ENCODE measurements at regions not wholly inside any gene's neighbourhood (a gene's known extent, or its start where the extent isn't known, plus 50 kb on each side); places are given as distances from the start of the nearest gene placed in this dataset.

DNA sequence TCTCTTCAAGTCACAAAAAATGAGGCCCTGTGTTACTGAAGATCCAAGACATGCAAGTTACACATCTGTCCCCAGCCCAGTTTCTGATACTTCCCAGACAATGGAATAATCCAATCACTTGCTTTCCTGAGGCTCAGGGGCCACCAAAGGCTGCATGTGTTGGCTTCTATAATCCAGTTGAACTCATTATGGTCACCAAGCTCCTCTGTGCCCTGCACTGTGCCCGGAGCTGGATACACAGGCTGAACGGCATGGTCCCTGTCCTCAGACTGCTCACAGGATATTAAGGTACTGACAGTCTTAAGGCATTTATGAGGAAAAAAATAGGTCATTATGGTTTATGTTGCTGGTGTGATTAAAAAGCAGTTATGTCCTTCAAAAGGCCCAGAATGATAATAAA, 117.0 kb upstream of the SYT6 start:
- no peak overlapping the region for H3K27ac ChIP-seq
- no peaks in the 10 kb centered on the region for H3K4me1 ChIP-seq (replicated peaks)
- TF ChIP-seq, protein P1, sequence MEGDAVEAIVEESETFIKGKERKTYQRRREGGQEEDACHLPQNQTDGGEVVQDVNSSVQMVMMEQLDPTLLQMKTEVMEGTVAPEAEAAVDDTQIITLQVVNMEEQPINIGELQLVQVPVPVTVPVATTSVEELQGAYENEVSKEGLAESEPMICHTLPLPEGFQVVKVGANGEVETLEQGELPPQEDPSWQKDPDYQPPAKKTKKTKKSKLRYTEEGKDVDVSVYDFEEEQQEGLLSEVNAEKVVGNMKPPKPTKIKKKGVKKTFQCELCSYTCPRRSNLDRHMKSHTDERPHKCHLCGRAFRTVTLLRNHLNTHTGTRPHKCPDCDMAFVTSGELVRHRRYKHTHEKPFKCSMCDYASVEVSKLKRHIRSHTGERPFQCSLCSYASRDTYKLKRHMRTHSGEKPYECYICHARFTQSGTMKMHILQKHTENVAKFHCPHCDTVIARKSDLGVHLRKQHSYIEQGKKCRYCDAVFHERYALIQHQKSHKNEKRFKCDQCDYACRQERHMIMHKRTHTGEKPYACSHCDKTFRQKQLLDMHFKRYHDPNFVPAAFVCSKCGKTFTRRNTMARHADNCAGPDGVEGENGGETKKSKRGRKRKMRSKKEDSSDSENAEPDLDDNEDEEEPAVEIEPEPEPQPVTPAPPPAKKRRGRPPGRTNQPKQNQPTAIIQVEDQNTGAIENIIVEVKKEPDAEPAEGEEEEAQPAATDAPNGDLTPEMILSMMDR (IDR thresholded peaks at IDR 0.05) = no peak
- TF ChIP-seq POLR2A (IDR thresholded peaks at IDR 0.05) (no peak), POLR2AphosphoS5 (IDR thresholded peaks at IDR 0.05) (no peak)
- H3K4me3 ChIP-seq = no peak overlapping the region
- intact Hi-C loops (cut with DNase I) = no loop called here
- no peak for DNase-seq (ENCODE audit: low spot score)
- 98% methylated on average over 2 of the region's 2 CpGs for WGBS
- H3K36me3 ChIP-seq = no peaks in the 10 kb centered on the region
- peaks cover 2% of the 10 kb centered on the region for H3K27me3 ChIP-seq (replicated peaks; ENCODE audit: insufficient read depth)
- no peaks in the 10 kb centered on the region for H3K9me3 ChIP-seq

DNA sequence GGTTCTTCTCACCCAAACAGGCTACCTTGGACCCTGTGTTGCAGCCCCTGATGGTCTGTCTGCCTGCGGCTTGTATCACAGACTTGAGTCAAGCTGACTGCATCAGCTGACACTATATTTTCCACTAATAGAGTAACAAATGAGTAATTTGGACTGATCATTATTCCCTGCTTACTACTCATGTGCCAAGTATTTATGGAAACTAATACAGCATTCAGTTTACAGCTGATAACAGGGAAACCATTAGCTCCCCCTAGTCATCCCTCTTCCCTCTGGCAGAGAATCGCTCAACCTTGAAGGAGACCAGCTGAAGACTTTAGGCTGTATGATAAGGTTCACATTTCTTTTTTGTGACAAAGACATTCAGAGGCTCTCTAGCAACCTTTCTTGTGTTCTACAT, 116.6 kb upstream of the SYT6 start:
- DNase-seq (ENCODE audit: low spot score) = no peak
- Histone ChIP-seq H3K27me3 (replicated peaks; ENCODE audit: insufficient read depth) (peaks cover 2% of the 10 kb centered on the region), H3K9me3 (no peaks in the 10 kb centered on the region), H3K4me1 (replicated peaks) (no peaks in the 10 kb centered on the region), H3K4me3 (no peak overlapping the region), H3K36me3 (no peaks in the 10 kb centered on the region), H3K27ac (no peak overlapping the region)
- intact Hi-C loops (cut with DNase I) = no loop called here
- TF ChIP-seq POLR2A (IDR thresholded peaks at IDR 0.05) (no peak), POLR2AphosphoS5 (IDR thresholded peaks at IDR 0.05) (no peak)
- TF ChIP-seq, protein P1 (IDR thresholded peaks at IDR 0.05) = no peak
- WGBS = 78% methylated on average over 2 of the region's 2 CpGs

DNA sequence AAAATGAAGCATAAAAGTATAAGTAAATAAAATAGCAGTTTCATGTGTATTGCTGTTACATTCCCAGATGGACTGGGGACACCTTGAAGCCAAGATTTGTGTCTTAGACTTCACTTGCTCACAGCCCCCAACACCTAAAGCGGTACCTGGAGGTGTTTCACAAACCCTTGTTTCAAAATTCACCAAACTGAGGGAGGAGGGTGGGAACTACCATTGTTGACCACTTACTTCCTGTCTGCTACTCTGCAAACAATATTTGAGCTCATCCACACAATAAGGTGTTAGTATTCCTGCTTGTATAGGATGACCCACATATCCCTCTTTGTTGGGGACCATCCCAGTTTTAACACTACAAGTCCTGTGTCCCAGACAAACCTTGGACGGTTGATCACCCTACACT, 115.9 kb upstream of the SYT6 start:
- no peak for DNase-seq (ENCODE audit: low spot score)
- Histone ChIP-seq H3K27me3 (replicated peaks; ENCODE audit: insufficient read depth) (peaks cover 2% of the 10 kb centered on the region), H3K9me3 (no peaks in the 10 kb centered on the region), H3K4me1 (replicated peaks) (no peaks in the 10 kb centered on the region), H3K4me3 (no peak overlapping the region), H3K36me3 (no peaks in the 10 kb centered on the region), H3K27ac (no peak overlapping the region)
- intact Hi-C loops (cut with DNase I) = no loop called here
- TF ChIP-seq POLR2A (IDR thresholded peaks at IDR 0.05) (no peak), POLR2AphosphoS5 (IDR thresholded peaks at IDR 0.05) (no peak)
- TF ChIP-seq, protein P1 (IDR thresholded peaks at IDR 0.05) = no peak
- 85% methylated on average over 2 of the region's 2 CpGs for WGBS

DNA sequence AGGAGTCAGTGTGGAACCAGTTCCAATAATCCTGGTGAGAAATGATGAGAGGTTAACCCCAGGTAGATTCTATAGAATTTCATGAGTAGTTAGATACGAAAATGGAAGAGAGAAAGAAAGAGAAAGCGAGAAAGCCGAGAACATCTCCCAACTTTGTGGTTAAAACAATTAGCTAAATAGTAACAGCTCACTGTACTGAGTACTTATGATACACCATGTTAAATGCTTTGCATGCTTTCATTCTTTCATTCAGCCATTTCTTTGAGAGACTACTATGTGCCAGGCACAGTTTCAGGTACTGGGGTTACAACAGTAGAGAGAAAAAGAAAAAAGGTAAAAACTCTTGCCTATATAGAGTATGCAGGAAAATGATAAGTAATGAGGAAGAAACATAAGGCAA, 109.7 kb upstream of the SYT6 start:
- no peak for DNase-seq (ENCODE audit: low spot score)
- Histone ChIP-seq H3K9me3 (no peaks in the 10 kb centered on the region), H3K27ac (no peak overlapping the region), H3K36me3 (no peaks in the 10 kb centered on the region), H3K4me1 (replicated peaks) (no peaks in the 10 kb centered on the region), H3K4me3 (no peak overlapping the region), H3K27me3 (replicated peaks; ENCODE audit: insufficient read depth) (peaks cover 2% of the 10 kb centered on the region)
- intact Hi-C loops (cut with DNase I) = no loop called here
- no peak for TF ChIP-seq POLR2A (IDR thresholded peaks at IDR 0.05)
- TF ChIP-seq, protein P1 (IDR thresholded peaks at IDR 0.05) = no peak
- WGBS = 85% methylated on average over 3 of the region's 3 CpGs

DNA sequence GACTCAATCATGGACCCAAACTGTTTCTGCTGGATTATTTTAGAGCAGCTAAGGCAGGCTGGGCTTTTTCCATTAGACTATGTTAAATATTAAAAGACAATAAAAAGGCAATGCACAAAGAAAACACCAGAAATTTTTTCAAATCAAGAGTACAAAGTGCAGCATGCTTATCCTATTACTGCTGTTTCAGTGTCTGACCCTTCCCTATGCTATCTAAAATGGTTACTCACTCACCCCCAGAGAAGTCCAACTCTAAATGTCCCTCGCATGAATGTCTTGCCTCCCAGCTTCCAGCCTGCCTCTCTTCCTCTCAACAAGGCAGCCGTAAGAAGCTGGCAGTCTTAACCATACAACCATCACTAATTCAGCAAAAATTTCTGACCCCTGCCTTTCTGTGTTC, 108.7 kb upstream of the SYT6 start:
- H3K4me3 ChIP-seq = no peak overlapping the region
- intact Hi-C loops (cut with DNase I) = no loop called here
- H3K4me1 ChIP-seq (replicated peaks) = no peaks in the 10 kb centered on the region
- no peaks in the 10 kb centered on the region for H3K27me3 ChIP-seq (replicated peaks; ENCODE audit: insufficient read depth)
- H3K36me3 ChIP-seq = no peaks in the 10 kb centered on the region
- TF ChIP-seq POLR2A (IDR thresholded peaks at IDR 0.05) (no peak), POLR2AphosphoS5 (IDR thresholded peaks at IDR 0.05) (no peak)
- TF ChIP-seq, protein P1 (IDR thresholded peaks at IDR 0.05) = no peak
- H3K9me3 ChIP-seq = no peaks in the 10 kb centered on the region
- no peak overlapping the region for H3K27ac ChIP-seq
- 67% methylated on average over 2 of the region's 2 CpGs for WGBS
- DNase-seq (ENCODE audit: low spot score) = no peak

Measured in prostate gland (tissue), 2 donors.